ENCODE measurements at regions not wholly inside any gene's neighbourhood (a gene's known extent, or its start where the extent isn't known, plus 50 kb on each side); places are given as distances from the start of the nearest gene placed in this dataset.

- in situ Hi-C loops (cut with MboI; ENCODE audit: low pct_unique_long_range_greater_than_20kb, low sequenced_read_pairs, unreplicated experiment), result no loop called here
- DNase-seq (ENCODE audit: low spot score), result no peak
- no peak for TF ChIP-seq CTCF (IDR thresholded peaks at IDR 0.05; ENCODE audit: extremely low read depth, insufficient read depth, missing control alignments)
These were observed 222.3 kb upstream of the CDH19 start for GRCh38 chr18:66826211-66826610.

DNA sequence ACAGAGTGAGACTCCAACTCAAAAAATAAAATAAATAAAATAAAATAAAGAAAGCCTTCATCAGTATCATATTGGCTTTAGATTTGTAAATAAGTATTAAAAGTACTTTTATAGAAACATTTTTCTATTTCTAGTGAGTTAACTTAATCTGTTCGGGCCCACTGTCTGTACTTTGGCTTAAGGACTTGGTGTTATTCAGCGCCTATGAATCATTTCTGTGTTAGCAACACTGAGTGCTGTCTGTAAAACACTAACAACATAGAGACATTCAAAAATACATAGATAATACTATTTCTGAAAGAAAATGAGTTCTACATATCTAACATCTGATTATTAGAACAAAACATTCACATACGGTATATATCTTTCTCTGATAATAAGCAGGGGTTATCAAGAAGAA, 221.5 kb upstream of the CDH19 start:
- in situ Hi-C loops (cut with MboI; ENCODE audit: low pct_unique_long_range_greater_than_20kb, low sequenced_read_pairs, unreplicated experiment), result no loop called here
- DNase-seq (ENCODE audit: low spot score), result no peak
- no peak for TF ChIP-seq CTCF (IDR thresholded peaks at IDR 0.05; ENCODE audit: extremely low read depth, insufficient read depth, missing control alignments)

- no peak for DNase-seq (ENCODE audit: low spot score)
- TF ChIP-seq CTCF (IDR thresholded peaks at IDR 0.05; ENCODE audit: extremely low read depth, insufficient read depth, missing control alignments), result no peak
- in situ Hi-C loops (cut with MboI; ENCODE audit: low pct_unique_long_range_greater_than_20kb, low sequenced_read_pairs, unreplicated experiment), result no loop called here
These were observed 215.3 kb upstream of the CDH19 start for GRCh38 chr18:66819235-66819634.

DNA sequence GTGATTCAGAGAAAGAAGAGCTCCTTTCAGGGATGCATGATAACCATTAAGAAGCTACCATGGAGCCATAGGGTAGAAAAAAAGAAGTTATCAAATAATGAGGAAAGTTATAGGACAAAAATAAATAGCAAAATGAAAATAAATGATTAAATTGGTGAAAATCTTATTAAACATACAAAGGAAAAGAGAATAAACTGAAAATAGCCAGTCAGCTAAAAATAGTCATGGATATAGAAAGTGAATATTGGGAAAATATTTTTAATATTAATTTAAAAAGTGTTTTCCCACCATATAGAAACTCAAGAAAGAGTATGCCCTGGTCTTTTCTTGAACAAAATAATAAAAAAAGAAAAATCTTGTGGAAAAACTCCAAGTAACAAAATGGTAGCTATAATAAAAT, 209.2 kb upstream of the CDH19 start:
- in situ Hi-C loops (cut with MboI; ENCODE audit: low pct_unique_long_range_greater_than_20kb, low sequenced_read_pairs, unreplicated experiment), result no loop called here
- no peak for TF ChIP-seq CTCF (IDR thresholded peaks at IDR 0.05; ENCODE audit: extremely low read depth, insufficient read depth, missing control alignments)
- DNase-seq (ENCODE audit: low spot score), result no peak

DNA sequence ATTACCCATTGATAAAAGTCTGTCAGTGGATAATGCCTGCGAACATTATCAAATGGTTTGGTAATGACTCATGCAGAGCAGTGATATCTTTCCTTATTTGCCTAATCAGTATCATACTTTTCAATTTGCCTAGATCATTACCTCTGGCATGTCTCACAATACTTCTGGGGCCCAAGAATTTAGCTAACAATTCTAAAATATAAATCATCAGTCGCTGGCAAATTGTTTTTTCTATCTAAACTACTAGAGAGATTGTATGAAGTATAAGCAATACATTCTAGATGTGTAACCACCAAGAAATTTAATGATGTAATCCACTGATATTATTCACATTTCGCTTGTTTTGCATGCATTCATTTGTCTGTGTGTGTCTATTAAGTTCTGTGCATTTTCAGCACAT, 191.2 kb upstream of the CDH19 start:
- no peak for TF ChIP-seq CTCF (IDR thresholded peaks at IDR 0.05; ENCODE audit: extremely low read depth, insufficient read depth, missing control alignments)
- in situ Hi-C loops (cut with MboI; ENCODE audit: low pct_unique_long_range_greater_than_20kb, low sequenced_read_pairs, unreplicated experiment), result no loop called here
- DNase-seq (ENCODE audit: low spot score), result no peak

DNA sequence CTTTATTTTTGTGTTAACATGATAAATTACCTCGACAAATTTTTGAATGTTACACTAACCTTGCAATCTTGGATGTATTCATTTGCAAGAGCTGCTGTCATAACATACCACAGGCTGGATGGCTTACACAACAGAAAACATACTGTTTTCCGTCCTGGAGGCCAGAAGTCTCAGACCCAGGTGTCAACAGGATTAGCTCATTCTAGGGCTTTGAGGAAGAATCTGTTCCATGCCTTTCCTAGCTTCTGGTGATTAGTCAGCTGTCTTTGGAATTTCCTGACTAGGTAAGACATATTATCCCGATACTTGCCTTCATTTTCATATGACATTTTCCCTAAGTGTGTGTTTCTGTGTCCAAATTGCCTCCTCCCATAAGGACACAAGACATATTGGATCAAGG, 188.6 kb upstream of the CDH19 start:
- TF ChIP-seq CTCF (IDR thresholded peaks at IDR 0.05; ENCODE audit: extremely low read depth, insufficient read depth, missing control alignments), result no peak

GRCh38 chr18:66780609-66781008, 176.7 kb upstream of the CDH19 start:
- in situ Hi-C loops (cut with MboI; ENCODE audit: low pct_unique_long_range_greater_than_20kb, low sequenced_read_pairs, unreplicated experiment), result no loop called here
- no peak for TF ChIP-seq CTCF (IDR thresholded peaks at IDR 0.05; ENCODE audit: extremely low read depth, insufficient read depth, missing control alignments)
- no peak for DNase-seq (ENCODE audit: low spot score)

More for the DNA sequence above, 188.6 kb upstream of the CDH19 start:
- in situ Hi-C loops (cut with MboI; ENCODE audit: low pct_unique_long_range_greater_than_20kb, low sequenced_read_pairs, unreplicated experiment), result no loop called here
- DNase-seq (ENCODE audit: low spot score), result no peak

Data from GM13977 (cell line).